ENCODE measurements at regions not wholly inside any gene's neighbourhood (a gene's known extent, or its start where the extent isn't known, plus 50 kb on each side); places are given as distances from the start of the nearest gene placed in this dataset.

- TF ChIP-seq POLR2A (IDR thresholded peaks at IDR 0.05; ENCODE audit: low read depth, low read length) (no peak), POLR2AphosphoS5 (IDR thresholded peaks at IDR 0.05; ENCODE audit: low read depth, low read length) (no peak), SPI1 (IDR thresholded peaks at IDR 0.05; ENCODE audit: low read depth, low read length) (no peak), TAF1 (IDR thresholded peaks at IDR 0.05; ENCODE audit: low read depth, low read length) (no peak), POU2F2 (IDR thresholded peaks at IDR 0.05; ENCODE audit: low read depth, low read length) (no peak), PAX5 (IDR thresholded peaks at IDR 0.05; ENCODE audit: insufficient read depth, low read length, severe bottlenecking) (no peak)
Measured at GRCh38 chr5:58133216-58133615, 326.7 kb downstream of the PLK2 start.
